ENCODE measurements at regions not wholly inside any gene's neighbourhood (a gene's known extent, or its start where the extent isn't known, plus 50 kb on each side); places are given as distances from the start of the nearest gene placed in this dataset.

- TF ChIP-seq CTCF (IDR thresholded peaks at IDR 0.05) (no peak), POLR2A (IDR thresholded peaks at IDR 0.05) (no peak)
Measured at GRCh38 chr13:33649212-33649878, 168.6 kb upstream of the RFC3 start.

Measured in uterus (tissue), 2 donors.